ENCODE measurements at regions not wholly inside any gene's neighbourhood (a gene's known extent, or its start where the extent isn't known, plus 50 kb on each side); places are given as distances from the start of the nearest gene placed in this dataset.
"Not testable (repeated sequence)": the region's sequence is repeated elsewhere in the genome, so short reads cannot be mapped to it uniquely, and the experiment has no call there.

GRCh38 chr16:13628156-13628555, 291.8 kb upstream of the ERCC4 start:
- Histone ChIP-seq H3K27ac (no peak overlapping the region), H2AFZ (no peak overlapping the region), H3K9ac (no peak overlapping the region), H3K4me3 (ENCODE audit: low read depth, low read length) (no peak overlapping the region), H3K79me2 (no peaks in the 10 kb centered on the region), H3K4me1 (no peaks in the 10 kb centered on the region), H3K4me2 (ENCODE audit: low read length) (no peak overlapping the region), H3K27me3 (ENCODE audit: control insufficient read depth, insufficient read depth, low read length) (no peaks in the 10 kb centered on the region), H3K36me3 (ENCODE audit: control insufficient read depth, insufficient read depth, low read length) (no peaks in the 10 kb centered on the region), H3K9me3 (ENCODE audit: control insufficient read depth, low read length) (no peaks in the 10 kb centered on the region)
- TF ChIP-seq CTCF (IDR thresholded peaks at IDR 0.05): no peak

GRCh38 chr16:13629704-13630103, 290.2 kb upstream of the ERCC4 start:
- H2AFZ ChIP-seq: no peak overlapping the region
- no peaks in the 10 kb centered on the region for H3K36me3 ChIP-seq (ENCODE audit: control insufficient read depth, insufficient read depth, low read length)
- no peaks in the 10 kb centered on the region for H3K27me3 ChIP-seq (ENCODE audit: control insufficient read depth, insufficient read depth, low read length)
- no peak overlapping the region for H3K4me3 ChIP-seq (ENCODE audit: low read depth, low read length)
- H3K4me2 ChIP-seq (ENCODE audit: low read length): no peak overlapping the region
- no peaks in the 10 kb centered on the region for H3K4me1 ChIP-seq
- H3K9ac ChIP-seq: no peak overlapping the region
- H3K27ac ChIP-seq: no peak overlapping the region
- TF ChIP-seq CTCF (IDR thresholded peaks at IDR 0.05): no peak
- no peaks in the 10 kb centered on the region for H3K9me3 ChIP-seq (ENCODE audit: control insufficient read depth, low read length)
- no peaks in the 10 kb centered on the region for H3K79me2 ChIP-seq

- no peaks in the 10 kb centered on the region for H3K27me3 ChIP-seq (ENCODE audit: control insufficient read depth, insufficient read depth, low read length)
- no peaks in the 10 kb centered on the region for H3K36me3 ChIP-seq (ENCODE audit: control insufficient read depth, insufficient read depth, low read length)
- no peaks in the 10 kb centered on the region for H3K4me1 ChIP-seq
- no peak overlapping the region for H3K9ac ChIP-seq
- no peak overlapping the region for H3K4me2 ChIP-seq (ENCODE audit: low read length)
- H3K79me2 ChIP-seq: no peaks in the 10 kb centered on the region
- TF ChIP-seq CTCF (IDR thresholded peaks at IDR 0.05): no peak
- H3K9me3 ChIP-seq (ENCODE audit: control insufficient read depth, low read length): no peaks in the 10 kb centered on the region
- H2AFZ ChIP-seq: no peak overlapping the region
- H3K27ac ChIP-seq: no peak overlapping the region
- no peak overlapping the region for H3K4me3 ChIP-seq (ENCODE audit: low read depth, low read length)
These were observed 289.6 kb upstream of the ERCC4 start for GRCh38 chr16:13630374-13630773.

GRCh38 chr16:13631213-13631767, 288.7 kb upstream of the ERCC4 start:
- Histone ChIP-seq H3K9me3 (ENCODE audit: control insufficient read depth, low read length) (no peaks in the 10 kb centered on the region), H3K27ac (no peak overlapping the region), H3K9ac (no peak overlapping the region), H2AFZ (no peak overlapping the region), H3K4me1 (no peaks in the 10 kb centered on the region), H3K36me3 (ENCODE audit: control insufficient read depth, insufficient read depth, low read length) (no peaks in the 10 kb centered on the region), H3K79me2 (no peaks in the 10 kb centered on the region), H3K4me2 (ENCODE audit: low read length) (no peak overlapping the region), H3K27me3 (ENCODE audit: control insufficient read depth, insufficient read depth, low read length) (no peaks in the 10 kb centered on the region), H3K4me3 (ENCODE audit: low read depth, low read length) (no peak overlapping the region)
- no peak for TF ChIP-seq CTCF (IDR thresholded peaks at IDR 0.05)

GRCh38 chr16:13631916-13632315, 288.0 kb upstream of the ERCC4 start:
- no peaks in the 10 kb centered on the region for H3K36me3 ChIP-seq (ENCODE audit: control insufficient read depth, insufficient read depth, low read length)
- no peaks in the 10 kb centered on the region for H3K4me1 ChIP-seq
- H3K27me3 ChIP-seq (ENCODE audit: control insufficient read depth, insufficient read depth, low read length): no peaks in the 10 kb centered on the region
- H3K27ac ChIP-seq: no peak overlapping the region
- no peak overlapping the region for H3K4me2 ChIP-seq (ENCODE audit: low read length)
- no peak overlapping the region for H3K4me3 ChIP-seq (ENCODE audit: low read depth, low read length)
- no peaks in the 10 kb centered on the region for H3K9me3 ChIP-seq (ENCODE audit: control insufficient read depth, low read length)
- no peak overlapping the region for H2AFZ ChIP-seq
- no peaks in the 10 kb centered on the region for H3K79me2 ChIP-seq
- no peak overlapping the region for H3K9ac ChIP-seq
- TF ChIP-seq CTCF (IDR thresholded peaks at IDR 0.05): no peak

GRCh38 chr16:13632504-13632903, 287.4 kb upstream of the ERCC4 start:
- not testable (repeated sequence) for H3K4me3 ChIP-seq (ENCODE audit: low read depth, low read length); H3K27me3 ChIP-seq (ENCODE audit: control insufficient read depth, insufficient read depth, low read length); H3K79me2 ChIP-seq; H2AFZ ChIP-seq; H3K9ac ChIP-seq; H3K4me2 ChIP-seq (ENCODE audit: low read length); H3K4me1 ChIP-seq; H3K9me3 ChIP-seq (ENCODE audit: control insufficient read depth, low read length); H3K36me3 ChIP-seq (ENCODE audit: control insufficient read depth, insufficient read depth, low read length); H3K27ac ChIP-seq
